PC-3 (cell line): ENCODE measurements at regions not wholly inside any gene's neighbourhood (a gene's known extent, or its start where the extent isn't known, plus 50 kb on each side); places are given as distances from the start of the nearest gene placed in this dataset.

Experiments
- EZH2 ChIP-seq: fragments of 300-600 bp; sonication (generic); IDR thresholded peaks from one replicate; pipeline ENCODE4 v1.6.1; 2017; ENCODE audit warnings: antibody characterized with exemption, mild to moderate bottlenecking, low read length; ENCODE audit not compliant: unreplicated experiment
- EZH2phosphoT487 ChIP-seq: fragments of 300-600 bp; sonication (generic); IDR thresholded peaks from 2 replicates; pipeline ENCODE4 v1.6.1; 2018; ENCODE audit warnings: mild to moderate bottlenecking, antibody characterized with exemption, low read length, borderline replicate concordance
- TF ChIP-seq, protein P1 (sequence below): fragments of 300-600 bp; sonication (generic); conservative IDR thresholded peaks from 2 replicates; pipeline ENCODE4 v1.5.1; 2017; ENCODE audit warnings: antibody characterized with exemption, low read depth, mild to moderate bottlenecking, low read length

DNA sequence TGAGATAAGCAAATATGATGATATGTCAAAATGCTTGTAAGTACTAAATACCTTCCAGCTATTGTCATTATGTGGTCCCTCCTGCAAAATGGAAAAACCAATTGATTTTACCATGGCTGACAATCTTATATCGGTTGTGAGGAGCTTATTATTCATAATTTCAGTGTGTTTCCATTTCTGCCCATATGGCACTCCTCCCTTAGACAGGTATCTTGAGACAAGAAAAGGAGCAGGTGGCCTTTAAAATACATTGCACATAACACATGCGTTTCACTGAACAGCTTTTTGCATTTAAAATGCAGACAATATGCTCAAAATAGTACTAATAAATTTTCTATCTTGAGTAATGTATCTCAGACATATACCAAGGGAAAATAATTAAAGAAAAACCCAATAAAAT lies 60.2 kb upstream of the SH3RF3 start:
- TF ChIP-seq, protein P1, sequence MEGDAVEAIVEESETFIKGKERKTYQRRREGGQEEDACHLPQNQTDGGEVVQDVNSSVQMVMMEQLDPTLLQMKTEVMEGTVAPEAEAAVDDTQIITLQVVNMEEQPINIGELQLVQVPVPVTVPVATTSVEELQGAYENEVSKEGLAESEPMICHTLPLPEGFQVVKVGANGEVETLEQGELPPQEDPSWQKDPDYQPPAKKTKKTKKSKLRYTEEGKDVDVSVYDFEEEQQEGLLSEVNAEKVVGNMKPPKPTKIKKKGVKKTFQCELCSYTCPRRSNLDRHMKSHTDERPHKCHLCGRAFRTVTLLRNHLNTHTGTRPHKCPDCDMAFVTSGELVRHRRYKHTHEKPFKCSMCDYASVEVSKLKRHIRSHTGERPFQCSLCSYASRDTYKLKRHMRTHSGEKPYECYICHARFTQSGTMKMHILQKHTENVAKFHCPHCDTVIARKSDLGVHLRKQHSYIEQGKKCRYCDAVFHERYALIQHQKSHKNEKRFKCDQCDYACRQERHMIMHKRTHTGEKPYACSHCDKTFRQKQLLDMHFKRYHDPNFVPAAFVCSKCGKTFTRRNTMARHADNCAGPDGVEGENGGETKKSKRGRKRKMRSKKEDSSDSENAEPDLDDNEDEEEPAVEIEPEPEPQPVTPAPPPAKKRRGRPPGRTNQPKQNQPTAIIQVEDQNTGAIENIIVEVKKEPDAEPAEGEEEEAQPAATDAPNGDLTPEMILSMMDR = no peak
- TF ChIP-seq EZH2phosphoT487 (no peak), EZH2 (no peak)
